Spleen (tissue), 11 donors: ENCODE measurements at regions not wholly inside any gene's neighbourhood (a gene's known extent, or its start where the extent isn't known, plus 50 kb on each side); places are given as distances from the start of the nearest gene placed in this dataset.

Experiments
- DNase-seq: peaks from one replicate; pipeline ENCODE4 v3.0.0-alpha.2; 2020
- H3K27ac ChIP-seq, 8 donors: fragments of 200-600 bp; sonication (generic) in 7 of 8; 1 replicate in 4 of 8; 2 replicates in 4 of 8; pipeline versions ENCODE4 v1.5.0 to v1.8.0; 2016 to 2021; ENCODE audit warnings: inconsistent platforms in 4 of 8, mild to moderate bottlenecking in 4 of 8, moderate library complexity in 1 of 8
- H3K27me3 ChIP-seq, 7 donors: fragments of 200-600 bp; sonication (generic) in 6 of 7; replicated peaks in 1 of 7; 1 replicate in 4 of 7; 2 replicates in 3 of 7; pipeline versions ENCODE4 v1.5.0 to v1.8.0; 2016 to 2021; ENCODE audit warnings: inconsistent platforms in 3 of 7, mild to moderate bottlenecking in 1 of 7
- H3K36me3 ChIP-seq, 6 donors: fragments of 200-600 bp; sonication (generic) in 5 of 6; 1 replicate in 4 of 6; 2 replicates in 2 of 6; pipeline versions ENCODE4 v1.5.0 to v1.8.0; 2016 to 2021; ENCODE audit warnings: inconsistent platforms in 2 of 6
- H3K4me1 ChIP-seq, 6 donors: fragments of 200-600 bp; sonication (generic) in 5 of 6; 1 replicate in 3 of 6; 2 replicates in 3 of 6; pipeline versions ENCODE4 v1.5.0 to v1.8.0; 2016 to 2021; ENCODE audit warnings: inconsistent platforms in 3 of 6
- H3K4me3 ChIP-seq, 8 donors: fragments of 200-600 bp; sonication (generic) in 7 of 8; 1 replicate in 4 of 8; 2 replicates in 4 of 8; pipeline versions ENCODE4 v1.5.0 to v1.8.0; 2016 to 2021; ENCODE audit warnings: inconsistent platforms in 4 of 8, mild to moderate bottlenecking in 4 of 8, moderate library complexity in 2 of 8
- H3K9me3 ChIP-seq, 8 donors: fragments of 200-600 bp; sonication (generic) in 7 of 8; 1 replicate in 4 of 8; 2 replicates in 4 of 8; pipeline versions ENCODE4 v1.5.0 to v1.8.0; 2016 to 2021; ENCODE audit warnings: inconsistent platforms in 4 of 8
- POLR2A ChIP-seq, 3 donors: fragments of 450-650 bp; IDR thresholded peaks; one replicate each; pipeline ENCODE4 v1.5.1; 2017; ENCODE audit warnings: antibody characterized with exemption in 3 of 3, mild to moderate bottlenecking in 1 of 3
- POLR2AphosphoS5 ChIP-seq, 3 donors: sonication (generic); formaldehyde crosslinking; IDR thresholded peaks; one replicate each; pipeline ENCODE4 v1.5.1; 2017; ENCODE audit warnings: antibody characterized with exemption in 3 of 3
- WGBS, 5 donors: extraction: QIAGEN DNeasy Blood & Tissue Kit in 3 of 5; methylation state at CpG; one replicate each; pipeline versions ENCODE4 v1.1.5 to v1.1.7; 2013 to 2018; 5-methylcytosine and 5-hydroxymethylcytosine counted together
- intact Hi-C: fragments of 100-400 bp; cut with DNase I; formaldehyde crosslinking; loops from one replicate; pipeline ENCODE4 v1.15.0; 2023; ENCODE audit warnings: low total_unique reads
- TF ChIP-seq, protein P1 (sequence below), 11 experiments: fragments of 200-600 bp in 7 of 11; fragments of 450-650 bp in 4 of 11; sonication (generic) in 4 of 11; IDR thresholded peaks in 8 of 11; conservative IDR thresholded peaks in 3 of 11; 1 replicate in 7 of 11; 2 replicates in 4 of 11; pipeline versions ENCODE4 v1.4.0 to v1.8.0; 2016 to 2021; ENCODE audit warnings: antibody characterized with exemption in 11 of 11, inconsistent platforms in 4 of 11, mild to moderate bottlenecking in 1 of 11
- donor health status: healthy with polysubstance abuse.
- donor health status: DM: no; HTN: no; CAD: no; lungs with moderate emphysema.
- donor health status: DM: no; HTN: no; CAD: no.
- donor health status: Bipolar disorder and iron deficiency.
- donor health status: healthy.
- donor health status: DM: no; HTN: no; CAD: no.
- donor health status: DM: yes; HTN: yes; CAD: no.

DNA sequence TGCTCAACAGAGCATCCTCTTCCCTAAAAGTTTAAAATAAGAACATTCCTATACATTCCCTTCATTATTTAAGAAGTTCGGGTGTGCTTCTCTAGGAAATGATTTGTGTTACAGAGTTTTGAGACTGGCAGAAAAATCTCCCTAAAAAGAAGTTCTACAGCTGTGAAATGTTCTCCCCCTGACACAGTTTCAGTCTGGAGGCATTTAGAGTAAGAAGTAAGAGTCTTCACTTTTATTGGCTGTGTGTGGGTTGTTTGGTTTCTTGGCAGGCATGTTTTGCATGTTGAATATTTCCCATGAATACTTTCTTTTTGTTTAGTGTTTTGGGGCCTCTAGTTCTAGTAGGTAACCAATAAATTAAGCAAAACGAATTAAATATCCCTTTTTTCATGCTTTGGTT is 195.9 kb downstream of the TENT5A start:
- TF ChIP-seq, protein P1, sequence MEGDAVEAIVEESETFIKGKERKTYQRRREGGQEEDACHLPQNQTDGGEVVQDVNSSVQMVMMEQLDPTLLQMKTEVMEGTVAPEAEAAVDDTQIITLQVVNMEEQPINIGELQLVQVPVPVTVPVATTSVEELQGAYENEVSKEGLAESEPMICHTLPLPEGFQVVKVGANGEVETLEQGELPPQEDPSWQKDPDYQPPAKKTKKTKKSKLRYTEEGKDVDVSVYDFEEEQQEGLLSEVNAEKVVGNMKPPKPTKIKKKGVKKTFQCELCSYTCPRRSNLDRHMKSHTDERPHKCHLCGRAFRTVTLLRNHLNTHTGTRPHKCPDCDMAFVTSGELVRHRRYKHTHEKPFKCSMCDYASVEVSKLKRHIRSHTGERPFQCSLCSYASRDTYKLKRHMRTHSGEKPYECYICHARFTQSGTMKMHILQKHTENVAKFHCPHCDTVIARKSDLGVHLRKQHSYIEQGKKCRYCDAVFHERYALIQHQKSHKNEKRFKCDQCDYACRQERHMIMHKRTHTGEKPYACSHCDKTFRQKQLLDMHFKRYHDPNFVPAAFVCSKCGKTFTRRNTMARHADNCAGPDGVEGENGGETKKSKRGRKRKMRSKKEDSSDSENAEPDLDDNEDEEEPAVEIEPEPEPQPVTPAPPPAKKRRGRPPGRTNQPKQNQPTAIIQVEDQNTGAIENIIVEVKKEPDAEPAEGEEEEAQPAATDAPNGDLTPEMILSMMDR (IDR thresholded peaks at IDR 0.05 in 8 of 11, conservative IDR thresholded peaks at IDR 0.05 in 3 of 11), result no peak
- TF ChIP-seq POLR2A (IDR thresholded peaks at IDR 0.05), result no peak
- TF ChIP-seq POLR2AphosphoS5 (IDR thresholded peaks at IDR 0.05), result no peak
- Histone ChIP-seq H3K27ac (no peak overlapping the region), H3K9me3 (no peaks in the 10 kb centered on the region), H3K4me3 (no peak overlapping the region), H3K27me3 (no peaks in the 10 kb centered on the region), H3K4me1 (no peaks in the 10 kb centered on the region), H3K36me3 (no peaks in the 10 kb centered on the region)
- no peak for DNase-seq
- 32 to 63% (median 58%) methylated on average over 2 of the region's 2 CpGs for WGBS, 5 donors
- intact Hi-C loops, result no loop called here

GRCh38 chr6:81553216-81553615 is 199.3 kb downstream of the TENT5A start:
- WGBS, 5 donors, result 61 to 83% (median 71%) methylated on average over 2 of the region's 2 CpGs
- no peaks in the 10 kb centered on the region for H3K27me3 ChIP-seq
- H3K4me1 ChIP-seq, result no peaks in the 10 kb centered on the region
- TF ChIP-seq POLR2A (IDR thresholded peaks at IDR 0.05) (no peak), POLR2AphosphoS5 (IDR thresholded peaks at IDR 0.05) (no peak)
- TF ChIP-seq, protein P1 (IDR thresholded peaks at IDR 0.05 in 8 of 11, conservative IDR thresholded peaks at IDR 0.05 in 3 of 11), result no peak
- no peak for DNase-seq
- peaks cover 0 to 8% (median 0%) of the 10 kb centered on the region in 8 donors for H3K9me3 ChIP-seq
- H3K36me3 ChIP-seq, result no peaks in the 10 kb centered on the region
- intact Hi-C loops, result no loop called here
- H3K27ac ChIP-seq, result no peak overlapping the region
- H3K4me3 ChIP-seq, result no peak overlapping the region

GRCh38 chr6:81552644-81553043 is 199.8 kb downstream of the TENT5A start:
- no peaks in the 10 kb centered on the region for H3K36me3 ChIP-seq
- peaks cover 0 to 8% (median 0%) of the 10 kb centered on the region in 8 donors for H3K9me3 ChIP-seq
- intact Hi-C loops, result no loop called here
- WGBS, 5 donors, result 67 to 84% (median 78%) methylated on average over 3 of the region's 3 CpGs
- TF ChIP-seq POLR2AphosphoS5 (IDR thresholded peaks at IDR 0.05) (no peak), POLR2A (IDR thresholded peaks at IDR 0.05) (no peak)
- TF ChIP-seq, protein P1 (IDR thresholded peaks at IDR 0.05 in 8 of 11, conservative IDR thresholded peaks at IDR 0.05 in 3 of 11), result no peak
- no peaks in the 10 kb centered on the region for H3K27me3 ChIP-seq
- no peak overlapping the region for H3K4me3 ChIP-seq
- DNase-seq, result no peak
- H3K27ac ChIP-seq, result no peak overlapping the region
- no peaks in the 10 kb centered on the region for H3K4me1 ChIP-seq

- Histone ChIP-seq H3K36me3 (no peaks in the 10 kb centered on the region), H3K9me3 (peaks cover 0 to 8% (median 0%) of the 10 kb centered on the region in 8 donors), H3K27me3 (no peaks in the 10 kb centered on the region), H3K4me1 (no peaks in the 10 kb centered on the region), H3K4me3 (no peak overlapping the region), H3K27ac (no peak overlapping the region)
- no peak for TF ChIP-seq POLR2AphosphoS5 (IDR thresholded peaks at IDR 0.05)
- TF ChIP-seq, protein P1 (IDR thresholded peaks at IDR 0.05 in 8 of 11, conservative IDR thresholded peaks at IDR 0.05 in 3 of 11), result no peak
- no peak for TF ChIP-seq POLR2A (IDR thresholded peaks at IDR 0.05)
- no peak for DNase-seq
- intact Hi-C loops, result no loop called here
- 78 to 89% (median 86%) methylated on average over 3 of the region's 3 CpGs for WGBS, 5 donors
Measured at GRCh38 chr6:81547149-81547548, 205.3 kb downstream of the TENT5A start.
